ENCODE measurements at regions not wholly inside any gene's neighbourhood (a gene's known extent, or its start where the extent isn't known, plus 50 kb on each side); places are given as distances from the start of the nearest gene placed in this dataset.

- peaks cover 0 to 4% of the 10 kb centered on the region in 2 donors for H3K4me1 ChIP-seq (ENCODE audit: control insufficient read depth in 1 of 2, low read depth in 2 of 2)
- no peaks in the 10 kb centered on the region for H3K9me3 ChIP-seq
- no peak overlapping the region for H3K27ac ChIP-seq
- DNase-seq (ENCODE audit: low spot score) (no peak), ATAC-seq (ENCODE audit: insufficient number of reproducible peaks, low FRiP score, low read depth) (no peak)
- no peaks in the 10 kb centered on the region for H3K36me3 ChIP-seq
- no peaks in the 10 kb centered on the region for H3K27me3 ChIP-seq (replicated peaks; ENCODE audit: insufficient read depth)
- TF ChIP-seq CTCF (IDR thresholded peaks at IDR 0.05), result no peak
- H3K4me3 ChIP-seq, result no peak overlapping the region
These were observed 194.9 kb upstream of the BTG1 start for GRCh38 chr12:92340441-92341064.

- Histone ChIP-seq H3K27ac (no peak overlapping the region), H3K9me3 (no peaks in the 10 kb centered on the region), H3K27me3 (replicated peaks; ENCODE audit: insufficient read depth) (no peaks in the 10 kb centered on the region), H3K4me1 (ENCODE audit: control insufficient read depth in 1 of 2, low read depth in 2 of 2) (peaks cover 0 to 4% of the 10 kb centered on the region in 2 donors), H3K4me3 (no peak overlapping the region), H3K36me3 (no peaks in the 10 kb centered on the region)
- no peak for TF ChIP-seq CTCF (IDR thresholded peaks at IDR 0.05)
- no peak for ATAC-seq (ENCODE audit: insufficient number of reproducible peaks, low FRiP score, low read depth)
- DNase-seq (ENCODE audit: low spot score), result no peak
These were observed 194.4 kb upstream of the BTG1 start for GRCh38 chr12:92340003-92340402.

GRCh38 chr12:92339198-92339821, 193.7 kb upstream of the BTG1 start:
- Histone ChIP-seq H3K4me3 (no peak overlapping the region), H3K4me1 (ENCODE audit: control insufficient read depth in 1 of 2, low read depth in 2 of 2) (peaks cover 0 to 4% of the 10 kb centered on the region in 2 donors), H3K27ac (no peak overlapping the region), H3K27me3 (replicated peaks; ENCODE audit: insufficient read depth) (no peaks in the 10 kb centered on the region), H3K9me3 (no peaks in the 10 kb centered on the region), H3K36me3 (no peaks in the 10 kb centered on the region)
- no peak for DNase-seq (ENCODE audit: low spot score)
- no peak for TF ChIP-seq CTCF (IDR thresholded peaks at IDR 0.05)
- no peak for ATAC-seq (ENCODE audit: insufficient number of reproducible peaks, low FRiP score, low read depth)

GRCh38 chr12:92338671-92339070, 193.0 kb upstream of the BTG1 start:
- no peaks in the 10 kb centered on the region for H3K9me3 ChIP-seq
- DNase-seq (ENCODE audit: low spot score) (no peak), ATAC-seq (ENCODE audit: insufficient number of reproducible peaks, low FRiP score, low read depth) (no peak)
- H3K36me3 ChIP-seq, result no peaks in the 10 kb centered on the region
- H3K27me3 ChIP-seq (replicated peaks; ENCODE audit: insufficient read depth), result no peaks in the 10 kb centered on the region
- peaks cover 0 to 4% of the 10 kb centered on the region in 2 donors for H3K4me1 ChIP-seq (ENCODE audit: control insufficient read depth in 1 of 2, low read depth in 2 of 2)
- H3K27ac ChIP-seq, result no peak overlapping the region
- TF ChIP-seq CTCF (IDR thresholded peaks at IDR 0.05), result no peak
- no peak overlapping the region for H3K4me3 ChIP-seq

GRCh38 chr12:92338102-92338501, 192.5 kb upstream of the BTG1 start:
- no peak for TF ChIP-seq CTCF (IDR thresholded peaks at IDR 0.05)
- ATAC-seq (ENCODE audit: insufficient number of reproducible peaks, low FRiP score, low read depth) (no peak), DNase-seq (ENCODE audit: low spot score) (no peak)
- Histone ChIP-seq H3K36me3 (no peaks in the 10 kb centered on the region), H3K4me3 (no peak overlapping the region), H3K4me1 (ENCODE audit: control insufficient read depth in 1 of 2, low read depth in 2 of 2) (peaks cover 0 to 4% of the 10 kb centered on the region in 2 donors), H3K9me3 (no peaks in the 10 kb centered on the region), H3K27me3 (replicated peaks; ENCODE audit: insufficient read depth) (no peaks in the 10 kb centered on the region), H3K27ac (no peak overlapping the region)
